Esophagus (tissue), 2 donors: ENCODE measurements at regions not wholly inside any gene's neighbourhood (a gene's known extent, or its start where the extent isn't known, plus 50 kb on each side); places are given as distances from the start of the nearest gene placed in this dataset.

Experiments used
- H3K27ac ChIP-seq, 2 donors: one replicate each; pipeline ENCODE4 v1.5.1; 2013; ENCODE audit warnings: low read depth in 2 of 2, mild to moderate bottlenecking in 2 of 2, inconsistent platforms in 1 of 2, low read length in 1 of 2, moderate library complexity in 1 of 2
- H3K27me3 ChIP-seq, 2 donors: one replicate each; pipeline ENCODE4 v1.6.1; 2013; ENCODE audit warnings: low read length in 2 of 2, control low read depth in 1 of 2, mild to moderate bottlenecking in 1 of 2; ENCODE audit not compliant: insufficient read depth in 2 of 2, control insufficient read depth in 1 of 2
- H3K36me3 ChIP-seq, 2 donors: one replicate each; pipeline ENCODE4 v1.6.1; 2013; ENCODE audit warnings: low read length in 1 of 2; ENCODE audit not compliant: control insufficient read depth in 2 of 2, insufficient read depth in 2 of 2
- H3K4me1 ChIP-seq, 2 donors: one replicate each; pipeline ENCODE4 v1.6.1; 2013; ENCODE audit warnings: low read length in 1 of 2; ENCODE audit not compliant: control insufficient read depth in 2 of 2, insufficient read depth in 2 of 2
- H3K4me3 ChIP-seq, 2 donors: one replicate each; pipeline ENCODE4 v1.5.1; 2013; ENCODE audit warnings: low read length in 2 of 2, mild to moderate bottlenecking in 2 of 2, low read depth in 1 of 2, moderate library complexity in 1 of 2
- H3K9me3 ChIP-seq, 2 donors: one replicate each; pipeline ENCODE4 v1.6.1; 2013; ENCODE audit warnings: mild to moderate bottlenecking in 2 of 2, low read depth in 1 of 2, low read length in 1 of 2, moderate library complexity in 1 of 2; ENCODE audit not compliant: control insufficient read depth in 2 of 2, insufficient read depth in 1 of 2
- WGBS, 2 donors: extraction: QIAGEN DNeasy Blood & Tissue Kit; methylation state at CpG; one replicate each; pipeline ENCODE4 v1.1.7; 2013; 5-methylcytosine and 5-hydroxymethylcytosine counted together
- donor health status: healthy with polysubstance abuse.
- donor health status: Bipolar disorder and iron deficiency.

DNA sequence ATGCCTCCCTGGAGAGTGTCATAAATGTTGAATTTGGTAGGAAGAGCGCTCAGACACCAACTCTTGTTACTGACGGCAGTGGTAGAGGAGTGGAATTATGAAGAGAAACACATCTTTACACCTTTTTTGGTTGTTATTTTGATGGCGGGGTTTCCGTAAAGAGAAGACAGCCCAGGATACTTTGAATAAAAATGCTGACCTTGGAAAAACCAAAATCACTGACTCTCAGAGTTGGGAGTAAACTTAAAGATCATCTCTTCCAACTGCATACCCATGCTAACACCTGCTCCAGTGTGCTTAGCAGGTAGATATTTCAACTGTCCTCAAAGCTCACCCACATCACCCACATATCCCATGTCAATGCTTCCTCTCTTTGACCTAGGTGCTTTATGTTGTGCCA lies 498.6 kb downstream of the LIG4 start:
- Histone ChIP-seq H3K9me3 (peaks cover 0 to 5% of the 10 kb centered on the region in 2 donors), H3K27me3 (no peaks in the 10 kb centered on the region), H3K4me3 (no peak overlapping the region), H3K27ac (no peak overlapping the region), H3K36me3 (no peaks in the 10 kb centered on the region), H3K4me1 (no peaks in the 10 kb centered on the region)
- WGBS, 2 donors, result 92 to 94% methylated on average over 4 of the region's 4 CpGs

DNA sequence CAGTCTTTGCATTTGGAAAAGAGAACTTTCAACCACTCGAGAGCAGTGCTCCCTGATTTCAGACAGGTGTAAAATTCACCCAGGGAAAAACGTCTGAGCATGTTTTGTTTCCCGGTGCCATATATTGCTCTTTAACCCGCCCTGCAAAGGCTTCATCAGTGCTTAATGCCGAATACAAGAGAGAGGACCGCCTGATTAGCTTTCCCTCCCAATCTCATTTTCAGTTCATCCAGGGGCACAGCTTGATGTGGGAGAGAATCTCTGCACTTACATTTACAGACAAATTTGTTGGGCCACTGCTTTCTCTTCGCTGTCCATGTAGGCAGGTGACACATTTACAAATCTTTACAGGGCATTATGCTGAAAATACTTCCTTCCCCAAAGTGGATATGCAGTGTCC lies 499.1 kb downstream of the LIG4 start:
- H3K27ac ChIP-seq, result no peak overlapping the region
- H3K27me3 ChIP-seq, result no peaks in the 10 kb centered on the region
- no peaks in the 10 kb centered on the region for H3K4me1 ChIP-seq
- peaks cover 0 to 5% of the 10 kb centered on the region in 2 donors for H3K9me3 ChIP-seq
- H3K36me3 ChIP-seq, result no peaks in the 10 kb centered on the region
- H3K4me3 ChIP-seq, result no peak overlapping the region
- 71 to 78% methylated on average over 7 of the region's 7 CpGs for WGBS, 2 donors

DNA sequence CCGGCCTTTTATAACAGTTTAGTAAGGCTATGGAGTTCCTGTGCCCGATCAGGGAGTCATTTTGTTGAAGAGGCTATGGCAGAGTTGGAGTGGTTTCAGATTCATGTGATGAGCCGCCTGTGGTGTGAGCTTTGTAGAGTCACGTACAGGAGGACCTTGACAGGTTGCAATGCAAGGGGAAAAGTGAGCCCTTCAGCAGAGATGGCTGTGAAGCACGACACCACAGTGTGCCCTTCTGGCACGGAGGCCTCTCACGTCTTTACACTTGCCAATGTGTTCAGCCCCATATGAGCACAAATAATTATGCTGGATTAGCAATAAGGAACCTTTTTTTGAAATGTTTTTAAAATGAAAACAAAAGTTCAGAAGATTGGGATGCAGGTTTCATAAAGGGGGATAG lies 499.8 kb downstream of the LIG4 start:
- no peak overlapping the region for H3K4me3 ChIP-seq
- H3K9me3 ChIP-seq, result peaks cover 0 to 5% of the 10 kb centered on the region in 2 donors
- no peaks in the 10 kb centered on the region for H3K27me3 ChIP-seq
- H3K36me3 ChIP-seq, result no peaks in the 10 kb centered on the region
- H3K27ac ChIP-seq, result no peak overlapping the region
- no peaks in the 10 kb centered on the region for H3K4me1 ChIP-seq
- 88 to 89% methylated on average over 7 of the region's 7 CpGs for WGBS, 2 donors

DNA sequence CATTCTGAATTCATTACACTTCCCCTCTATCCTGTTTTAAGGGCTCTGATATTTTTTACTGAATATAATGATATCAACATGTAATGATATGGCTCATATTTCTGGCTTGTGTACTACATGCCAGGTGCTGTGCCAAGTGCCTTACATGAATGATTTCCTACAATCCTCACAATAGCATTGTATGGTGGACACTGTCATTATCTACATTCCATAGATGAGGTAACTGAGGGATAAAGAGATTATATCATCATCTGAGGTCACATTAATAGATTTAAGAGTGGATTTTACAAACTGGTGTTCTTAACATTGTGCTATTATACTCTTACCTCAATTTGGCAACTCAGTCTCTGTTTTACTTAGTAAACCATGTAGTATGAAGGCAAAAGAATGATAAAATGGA lies 502.0 kb downstream of the LIG4 start:
- H3K4me1 ChIP-seq, result no peaks in the 10 kb centered on the region
- H3K9me3 ChIP-seq, result peaks cover 0 to 5% of the 10 kb centered on the region in 2 donors
- H3K4me3 ChIP-seq, result no peak overlapping the region
- no peak overlapping the region for H3K27ac ChIP-seq
- H3K36me3 ChIP-seq, result no peaks in the 10 kb centered on the region
- H3K27me3 ChIP-seq, result no peaks in the 10 kb centered on the region

DNA sequence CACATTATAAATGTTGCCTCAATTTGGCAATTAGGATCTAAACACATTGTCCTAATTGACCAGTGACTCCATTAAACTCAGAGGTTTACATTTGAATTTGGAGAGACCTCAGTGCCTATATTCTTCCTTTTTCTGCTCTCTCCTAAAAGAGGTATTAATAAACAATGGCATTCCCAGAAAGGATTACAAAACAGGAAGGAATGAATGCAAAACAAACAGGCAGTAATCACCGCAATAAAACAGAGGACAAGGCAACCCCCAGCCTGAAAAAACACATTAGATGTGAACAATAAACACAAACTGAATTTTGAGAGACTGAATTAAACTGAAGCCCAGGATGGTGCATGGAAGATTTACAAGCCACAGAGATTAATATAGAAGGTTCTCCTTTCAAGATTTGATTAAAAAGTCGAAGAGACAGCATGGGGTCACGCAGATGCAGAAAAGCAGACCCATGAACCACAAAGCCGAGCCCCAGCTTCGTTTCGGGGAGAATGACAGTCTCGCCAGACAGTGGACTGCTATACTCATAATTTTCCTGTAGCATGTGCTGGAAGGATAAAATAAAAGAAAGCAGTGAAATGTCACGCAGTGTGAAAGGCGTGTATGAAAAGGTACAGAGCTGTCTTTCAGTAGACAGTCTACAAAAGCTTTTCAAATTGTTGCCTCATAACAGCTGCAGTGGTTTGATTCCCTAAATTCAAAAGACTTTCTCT lies 503.0 kb downstream of the LIG4 start:
- no peaks in the 10 kb centered on the region for H3K27me3 ChIP-seq
- no peaks in the 10 kb centered on the region for H3K4me1 ChIP-seq
- no peaks in the 10 kb centered on the region for H3K36me3 ChIP-seq
- no peak overlapping the region for H3K4me3 ChIP-seq
- WGBS, 2 donors, result 69 to 76% methylated on average over 9 of the region's 9 CpGs
- peaks cover 0 to 5% of the 10 kb centered on the region in 2 donors for H3K9me3 ChIP-seq
- no peak overlapping the region for H3K27ac ChIP-seq

DNA sequence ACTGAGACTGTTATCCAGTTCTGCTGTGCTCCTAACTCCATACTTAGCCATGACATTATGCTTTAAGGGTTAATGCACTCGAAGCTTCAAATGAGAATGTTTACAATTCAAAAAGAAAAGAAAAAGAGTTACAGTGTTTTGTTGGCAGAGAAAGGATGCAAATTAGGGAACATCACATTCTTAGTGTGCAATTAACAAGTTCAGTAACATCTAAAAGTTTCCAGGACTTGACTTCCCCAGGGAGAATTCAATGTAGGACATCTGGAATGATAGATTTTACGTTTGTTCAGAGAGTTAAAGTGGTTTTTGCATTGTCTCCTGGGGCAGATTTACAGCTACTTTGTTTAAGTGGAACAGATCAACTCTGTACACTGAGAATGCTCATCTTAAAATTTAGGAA lies 525.2 kb downstream of the LIG4 start:
- no peaks in the 10 kb centered on the region for H3K36me3 ChIP-seq
- WGBS, 2 donors, result 15 to 18% methylated on average over 2 of the region's 2 CpGs
- H3K27me3 ChIP-seq, result no peaks in the 10 kb centered on the region
- H3K4me1 ChIP-seq, result no peaks in the 10 kb centered on the region
- no peaks in the 10 kb centered on the region for H3K9me3 ChIP-seq
- no peak overlapping the region for H3K4me3 ChIP-seq
- no peak overlapping the region for H3K27ac ChIP-seq

DNA sequence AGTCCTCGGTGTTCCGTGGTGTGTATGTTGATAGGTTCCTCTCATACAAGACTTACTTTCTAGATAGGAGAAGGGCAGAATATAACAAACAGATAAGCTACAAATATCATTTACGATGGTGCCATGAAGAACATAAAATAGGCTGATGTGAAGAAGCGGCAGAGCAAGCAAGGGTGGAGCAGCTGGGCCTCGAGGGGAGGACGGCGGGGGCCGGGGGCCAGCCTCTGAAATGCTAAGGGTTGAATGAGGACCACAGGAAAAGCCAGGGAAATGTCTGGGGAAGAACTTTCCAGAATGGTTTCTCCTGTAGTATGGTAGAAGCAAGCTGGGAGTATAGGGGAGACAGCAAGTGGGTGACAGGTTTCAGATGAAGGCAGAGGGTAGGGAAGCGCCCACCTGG lies 529.5 kb downstream of the LIG4 start:
- no peak overlapping the region for H3K27ac ChIP-seq
- H3K4me1 ChIP-seq, result no peaks in the 10 kb centered on the region
- WGBS, 2 donors, result 88 to 89% methylated on average over 9 of the region's 9 CpGs
- H3K27me3 ChIP-seq, result no peaks in the 10 kb centered on the region
- H3K36me3 ChIP-seq, result no peaks in the 10 kb centered on the region
- no peak overlapping the region for H3K4me3 ChIP-seq
- H3K9me3 ChIP-seq, result peaks cover 0 to 4% of the 10 kb centered on the region in 2 donors

DNA sequence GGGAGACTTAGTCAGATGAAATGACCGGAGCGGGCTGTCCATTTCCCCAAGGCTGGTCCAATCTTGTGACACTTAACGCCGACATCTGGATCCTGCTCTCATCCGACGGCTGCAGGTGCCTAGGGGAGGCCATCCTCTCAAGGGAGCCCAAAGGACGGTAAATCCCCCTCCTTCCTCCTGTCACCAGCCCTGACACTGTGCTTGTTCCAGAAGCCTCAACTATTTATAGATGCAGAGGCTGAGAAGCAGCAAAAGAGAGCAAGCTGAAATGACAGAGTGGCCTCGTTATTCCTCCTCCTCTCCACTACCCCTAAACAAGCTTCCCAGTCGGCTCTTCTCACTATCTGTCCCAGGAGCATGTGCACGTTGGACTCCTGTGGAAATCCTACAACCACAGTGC lies 533.7 kb downstream of the LIG4 start:
- Histone ChIP-seq H3K27me3 (no peaks in the 10 kb centered on the region), H3K27ac (no peak overlapping the region), H3K4me3 (no peak overlapping the region), H3K36me3 (no peaks in the 10 kb centered on the region), H3K9me3 (peaks cover 7 to 12% of the 10 kb centered on the region in 2 donors), H3K4me1 (no peaks in the 10 kb centered on the region)
- WGBS, 2 donors, result 64 to 74% methylated on average over 10 of the region's 10 CpGs

DNA sequence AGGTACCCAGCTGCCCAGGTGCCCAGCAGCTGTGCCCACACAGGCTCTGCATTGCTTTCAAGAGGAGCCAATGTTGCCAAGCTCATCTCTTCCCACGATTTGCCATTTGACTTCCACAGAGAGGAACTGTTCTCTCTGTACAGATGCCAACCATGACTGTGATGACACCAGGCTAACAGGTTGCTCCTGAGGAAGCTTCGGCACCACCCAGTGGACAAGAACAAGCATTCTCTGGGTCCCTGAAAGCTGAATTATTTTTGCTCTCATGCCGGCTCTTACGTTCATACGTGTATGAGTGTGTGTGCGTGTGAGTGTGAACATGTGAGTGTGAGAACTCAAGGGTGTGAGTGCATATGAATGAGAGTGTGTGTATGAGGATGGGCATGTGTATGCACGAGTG lies 535.2 kb downstream of the LIG4 start:
- no peak overlapping the region for H3K27ac ChIP-seq
- H3K9me3 ChIP-seq, result peaks cover 7 to 12% of the 10 kb centered on the region in 2 donors
- H3K36me3 ChIP-seq, result no peaks in the 10 kb centered on the region
- no peak overlapping the region for H3K4me3 ChIP-seq
- H3K27me3 ChIP-seq, result no peaks in the 10 kb centered on the region
- H3K4me1 ChIP-seq, result no peaks in the 10 kb centered on the region
- 81% methylated on average over 7 of the region's 7 CpGs for WGBS, 2 donors

DNA sequence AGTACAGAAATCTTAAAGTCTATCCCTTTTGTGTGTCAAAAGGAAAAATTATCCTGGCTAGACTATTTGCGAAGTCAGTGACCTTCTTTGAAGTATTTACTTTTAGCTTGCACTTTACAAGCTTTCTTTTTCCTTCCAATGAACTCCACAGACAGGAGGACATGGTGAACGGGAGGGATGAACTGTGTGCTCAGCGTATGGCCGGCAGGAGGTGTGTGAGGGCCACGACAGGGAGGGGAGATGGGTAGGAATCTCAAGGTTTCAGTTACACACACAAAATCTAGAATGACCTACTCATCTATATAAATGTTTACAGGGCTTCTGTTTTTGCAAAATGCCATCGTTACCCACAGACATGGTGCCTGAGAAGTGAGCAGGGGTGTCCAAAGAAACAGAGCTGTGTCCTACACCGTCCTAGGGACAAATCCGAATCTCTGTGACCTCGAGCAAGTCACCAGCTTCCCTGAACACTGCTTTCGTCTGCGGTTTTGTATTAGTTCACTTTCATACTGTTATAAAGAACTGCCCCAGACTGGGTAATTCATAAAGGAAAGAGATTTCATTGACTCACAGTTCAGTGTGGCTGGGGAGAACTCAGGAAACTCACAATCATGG lies 537.2 kb downstream of the LIG4 start:
- H3K27ac ChIP-seq, result no peak overlapping the region
- 63 to 65% methylated on average over 11 of the region's 11 CpGs for WGBS, 2 donors

More for the DNA sequence above, 537.2 kb downstream of the LIG4 start:
- H3K4me1 ChIP-seq, result no peaks in the 10 kb centered on the region
- no peaks in the 10 kb centered on the region for H3K36me3 ChIP-seq
- peaks cover 7 to 10% of the 10 kb centered on the region in 2 donors for H3K9me3 ChIP-seq
- H3K27me3 ChIP-seq, result no peaks in the 10 kb centered on the region
- no peak overlapping the region for H3K4me3 ChIP-seq
